ENCODE measurements at regions not wholly inside any gene's neighbourhood (a gene's known extent, or its start where the extent isn't known, plus 50 kb on each side); places are given as distances from the start of the nearest gene placed in this dataset.
"Not testable (repeated sequence)": the region's sequence is repeated elsewhere in the genome, so short reads cannot be mapped to it uniquely, and the experiment has no call there.

GRCh38 chrX:93468075-93468474 lies 205.3 kb downstream of the NAP1L3 start:
- no peak for DNase-seq

GRCh38 chrX:93466383-93466782 lies 207.0 kb downstream of the NAP1L3 start:
- DNase-seq, result no peak

- no peak for DNase-seq
These were observed 212.3 kb downstream of the NAP1L3 start for GRCh38 chrX:93461060-93461459.

- DNase-seq, result no peak
These were observed 218.9 kb downstream of the NAP1L3 start for GRCh38 chrX:93454509-93454908.

GRCh38 chrX:93434721-93435120 lies 238.7 kb downstream of the NAP1L3 start:
- not testable (repeated sequence) for DNase-seq

GRCh38 chrX:93428497-93428896 lies 244.9 kb downstream of the NAP1L3 start:
- DNase-seq, result no peak

- peak; percentile 3 for DNase-seq
These were observed 250.7 kb downstream of the NAP1L3 start for GRCh38 chrX:93422693-93423092.

- DNase-seq, result no peak
These were observed 252.8 kb downstream of the NAP1L3 start for GRCh38 chrX:93420525-93421082.

GRCh38 chrX:93420090-93420489 lies 253.3 kb downstream of the NAP1L3 start:
- DNase-seq, result no peak

GRCh38 chrX:93419642-93420041 lies 253.7 kb downstream of the NAP1L3 start:
- DNase-seq, result no peak

GRCh38 chrX:93404121-93404520 lies 269.3 kb downstream of the NAP1L3 start:
- no peak for DNase-seq

GRCh38 chrX:93354651-93355050 lies 318.7 kb downstream of the NAP1L3 start:
- DNase-seq, result no peak

- DNase-seq, result no peak
These were observed 327.1 kb downstream of the NAP1L3 start for GRCh38 chrX:93346309-93346708.

GRCh38 chrX:93344287-93344686 lies 329.1 kb downstream of the NAP1L3 start:
- DNase-seq, result not testable (repeated sequence)

GRCh38 chrX:93332329-93332728 lies 341.0 kb downstream of the NAP1L3 start:
- DNase-seq, result no peak

GRCh38 chrX:93322110-93322509 lies 351.3 kb downstream of the NAP1L3 start:
- no peak for DNase-seq

GRCh38 chrX:93319609-93320008 lies 353.8 kb downstream of the NAP1L3 start:
- no peak for DNase-seq

Data from DMS 273 treated with DMSO at 0.1 percent for 48 hours (cell line).